ENCODE measurements at regions not wholly inside any gene's neighbourhood (a gene's known extent, or its start where the extent isn't known, plus 50 kb on each side); places are given as distances from the start of the nearest gene placed in this dataset.

DNA sequence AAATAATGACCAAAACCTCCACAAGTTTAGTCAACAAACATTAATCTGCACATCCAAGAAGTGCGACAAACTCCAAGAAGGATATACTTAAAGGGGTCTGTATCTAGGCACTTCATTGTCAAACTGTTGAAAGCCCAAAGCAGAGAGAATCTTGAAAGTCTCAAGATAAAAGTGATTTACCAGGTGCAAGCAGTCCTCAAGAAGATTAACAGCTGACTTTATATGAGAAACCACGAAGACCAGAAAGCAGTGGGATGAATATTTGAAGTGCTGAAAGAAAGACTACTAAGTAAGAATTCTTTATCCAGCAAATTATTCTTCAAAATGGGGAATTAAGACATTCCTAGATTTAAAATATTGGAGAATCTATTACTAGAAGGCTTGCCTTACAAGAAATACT lies 58.4 kb upstream of the BLCAP start:
- 50% methylated on average over 2 of the region's 2 CpGs for WGBS (ENCODE audit: missing lambda C conversion rate)
- CTCF ChIA-PET = interaction anchor here (4.1 kb wide), 1 partner anchor 21 kb away, joined by 21 read pairs; no protein-coding TSS in a partner anchor
- no peaks in the 10 kb centered on the region for H3K4me1 ChIP-seq
- no peak for FAIRE-seq
- no peak for ATAC-seq
- H3K4me3 ChIP-seq = no peak overlapping the region
- no peak for DNase-seq (ENCODE audit: low read depth in 1 of 2, low spot score in 1 of 2)
- no peak overlapping the region for H3K4me2 ChIP-seq
- TF ChIP-seq CTCF (IDR thresholded peaks at IDR 0.05) (no peak), HDAC2 (IDR thresholded peaks at IDR 0.05) (no peak), PHF8 (IDR thresholded peaks at IDR 0.05; ENCODE audit: borderline replicate concordance, low read depth) (no peak), RCOR1 (IDR thresholded peaks at IDR 0.05; ENCODE audit: low read depth, low read length) (no peak), TP53 (CRISPR knock-in tag; IDR thresholded peaks at IDR 0.05) (no peak), FOXS1 (CRISPR knock-in tag; IDR thresholded peaks at IDR 0.05) (no peak), MAFK (IDR thresholded peaks at IDR 0.05; ENCODE audit: partially characterized antibody) (no peak), SMC3 (IDR thresholded peaks at IDR 0.05) (no peak), GATA3 (IDR thresholded peaks at IDR 0.05; ENCODE audit: borderline replicate concordance) (no peak), NR3C1 (IDR thresholded peaks at IDR 0.05) (no peak), ZFP36 (IDR thresholded peaks at IDR 0.05; ENCODE audit: borderline replicate concordance, partially characterized antibody) (no peak), FOSB (CRISPR knock-in tag; IDR thresholded peaks at IDR 0.05) (no peak), JUNB (IDR thresholded peaks at IDR 0.05) (no peak), HOXA7 (CRISPR knock-in tag; IDR thresholded peaks at IDR 0.05) (no peak), MAZ (IDR thresholded peaks at IDR 0.05; ENCODE audit: borderline replicate concordance, low read depth, low read length) (no peak)
- TF ChIP-seq, protein P1, sequence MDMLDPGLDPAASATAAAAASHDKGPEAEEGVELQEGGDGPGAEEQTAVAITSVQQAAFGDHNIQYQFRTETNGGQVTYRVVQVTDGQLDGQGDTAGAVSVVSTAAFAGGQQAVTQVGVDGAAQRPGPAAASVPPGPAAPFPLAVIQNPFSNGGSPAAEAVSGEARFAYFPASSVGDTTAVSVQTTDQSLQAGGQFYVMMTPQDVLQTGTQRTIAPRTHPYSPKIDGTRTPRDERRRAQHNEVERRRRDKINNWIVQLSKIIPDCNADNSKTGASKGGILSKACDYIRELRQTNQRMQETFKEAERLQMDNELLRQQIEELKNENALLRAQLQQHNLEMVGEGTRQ (IDR thresholded peaks at IDR 0.05) = no peak
- TF ChIP-seq, protein P2, sequence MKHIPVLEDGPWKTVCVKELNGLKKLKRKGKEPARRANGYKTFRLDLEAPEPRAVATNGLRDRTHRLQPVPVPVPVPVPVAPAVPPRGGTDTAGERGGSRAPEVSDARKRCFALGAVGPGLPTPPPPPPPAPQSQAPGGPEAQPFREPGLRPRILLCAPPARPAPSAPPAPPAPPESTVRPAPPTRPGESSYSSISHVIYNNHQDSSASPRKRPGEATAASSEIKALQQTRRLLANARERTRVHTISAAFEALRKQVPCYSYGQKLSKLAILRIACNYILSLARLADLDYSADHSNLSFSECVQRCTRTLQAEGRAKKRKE (CRISPR knock-in tag; IDR thresholded peaks at IDR 0.05; ENCODE audit: low read depth) = no peak
- TF ChIP-seq, protein P3, sequence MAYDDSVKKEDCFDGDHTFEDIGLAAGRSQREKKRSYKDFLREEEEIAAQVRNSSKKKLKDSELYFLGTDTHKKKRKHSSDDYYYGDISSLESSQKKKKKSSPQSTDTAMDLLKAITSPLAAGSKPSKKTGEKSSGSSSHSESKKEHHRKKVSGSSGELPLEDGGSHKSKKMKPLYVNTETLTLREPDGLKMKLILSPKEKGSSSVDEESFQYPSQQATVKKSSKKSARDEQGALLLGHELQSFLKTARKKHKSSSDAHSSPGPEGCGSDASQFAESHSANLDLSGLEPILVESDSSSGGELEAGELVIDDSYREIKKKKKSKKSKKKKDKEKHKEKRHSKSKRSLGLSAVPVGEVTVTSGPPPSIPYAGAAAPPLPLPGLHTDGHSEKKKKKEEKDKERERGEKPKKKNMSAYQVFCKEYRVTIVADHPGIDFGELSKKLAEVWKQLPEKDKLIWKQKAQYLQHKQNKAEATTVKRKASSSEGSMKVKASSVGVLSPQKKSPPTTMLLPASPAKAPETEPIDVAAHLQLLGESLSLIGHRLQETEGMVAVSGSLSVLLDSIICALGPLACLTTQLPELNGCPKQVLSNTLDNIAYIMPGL (CRISPR knock-in tag; IDR thresholded peaks at IDR 0.05; ENCODE audit: borderline replicate concordance) = no peak
- H3K27ac ChIP-seq = no peak overlapping the region
- POLR2A ChIA-PET = no interaction called here
- peaks cover 14% of the 10 kb centered on the region for H3K9me3 ChIP-seq

DNA sequence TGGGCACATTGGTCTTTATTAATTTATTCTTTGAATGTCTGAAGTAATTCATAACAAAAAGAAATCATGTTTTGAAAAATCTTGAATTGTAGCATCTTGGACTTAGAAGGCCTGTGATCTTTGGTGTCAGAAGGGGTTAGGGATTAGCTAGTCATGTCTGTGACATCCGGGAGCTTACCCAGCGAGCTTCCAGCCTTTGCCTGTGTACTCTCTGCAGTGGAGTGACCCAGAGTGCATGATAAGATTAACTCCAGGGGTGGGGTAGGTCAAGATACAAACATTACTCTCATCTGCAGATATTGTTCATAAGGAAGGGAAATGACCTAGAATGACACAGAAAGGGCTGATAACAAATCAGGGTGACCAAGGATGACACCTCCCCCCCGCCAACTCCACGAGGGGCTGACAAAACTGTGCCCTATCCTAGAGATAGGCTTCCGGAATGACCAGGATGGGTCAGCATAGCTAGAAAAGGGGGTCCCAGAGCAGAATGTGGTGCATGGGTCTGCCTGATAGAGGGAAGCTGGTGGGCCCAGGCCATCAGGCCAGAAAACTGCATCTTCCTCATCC lies 56.6 kb upstream of the BLCAP start:
- H3K27ac ChIP-seq = no peak overlapping the region
- no peak overlapping the region for H3K4me3 ChIP-seq
- no peak for TF ChIP-seq HOXA7 (CRISPR knock-in tag; IDR thresholded peaks at IDR 0.05)
- no peak for TF ChIP-seq RFX5 (IDR thresholded peaks at IDR 0.05)
- TF ChIP-seq NPAS2 (CRISPR knock-in tag; IDR thresholded peaks at IDR 0.05; ENCODE audit: borderline replicate concordance) = no peak
- no peak for TF ChIP-seq NFE2L2 (conservative IDR thresholded peaks at IDR 0.05; ENCODE audit: low read length)
- TF ChIP-seq PHF8 (IDR thresholded peaks at IDR 0.05; ENCODE audit: borderline replicate concordance, low read depth) = no peak
- no peak for TF ChIP-seq SREBF2 (IDR thresholded peaks at IDR 0.05)
- no peak for TF ChIP-seq EP300 (IDR thresholded peaks at IDR 0.05)
- TF ChIP-seq HDAC2 (IDR thresholded peaks at IDR 0.05) = no peak
- TF ChIP-seq CBX2 (IDR thresholded peaks at IDR 0.05; ENCODE audit: borderline replicate concordance, low read depth) = no peak
- no peak for TF ChIP-seq FOSL2 (IDR thresholded peaks at IDR 0.05)
- TF ChIP-seq FOSL2 (CRISPR knock-in tag; IDR thresholded peaks at IDR 0.05) = no peak
- no peak for TF ChIP-seq FOXS1 (CRISPR knock-in tag; IDR thresholded peaks at IDR 0.05)
- no peak for TF ChIP-seq FOSB (CRISPR knock-in tag; IDR thresholded peaks at IDR 0.05)
- ChIA-PET CTCF (interaction anchor here (4.1 kb wide), 1 partner anchor 19 kb away, joined by 21 read pairs; no protein-coding TSS in a partner anchor), POLR2A (no interaction called here)
- H3K4me2 ChIP-seq = no peak overlapping the region
- H3K4me1 ChIP-seq = no peaks in the 10 kb centered on the region
- 22% methylated on average over 5 of the region's 5 CpGs for WGBS (ENCODE audit: missing lambda C conversion rate)
- peaks cover 14% of the 10 kb centered on the region for H3K9me3 ChIP-seq
- DNase-seq (ENCODE audit: low read depth in 1 of 2, low spot score in 1 of 2) = no peak
- ATAC-seq = no peak
- FAIRE-seq = no peak
